AG09319 (cell line): ENCODE measurements at regions not wholly inside any gene's neighbourhood (a gene's known extent, or its start where the extent isn't known, plus 50 kb on each side); places are given as distances from the start of the nearest gene placed in this dataset.

ENCODE experiments used
- DNase-seq: peaks from one replicate; pipeline ENCODE4 v3.0.0-alpha.2; 2010; ENCODE audit warnings: low read depth; ENCODE audit errors: extremely low read depth
- TF ChIP-seq, protein P1 (sequence below): IDR thresholded peaks from 2 replicates; pipeline ENCODE4 v1.5.1; 2011; ENCODE audit warnings: low read depth, mild to moderate bottlenecking, inconsistent platforms, low read length, moderate library complexity

DNA sequence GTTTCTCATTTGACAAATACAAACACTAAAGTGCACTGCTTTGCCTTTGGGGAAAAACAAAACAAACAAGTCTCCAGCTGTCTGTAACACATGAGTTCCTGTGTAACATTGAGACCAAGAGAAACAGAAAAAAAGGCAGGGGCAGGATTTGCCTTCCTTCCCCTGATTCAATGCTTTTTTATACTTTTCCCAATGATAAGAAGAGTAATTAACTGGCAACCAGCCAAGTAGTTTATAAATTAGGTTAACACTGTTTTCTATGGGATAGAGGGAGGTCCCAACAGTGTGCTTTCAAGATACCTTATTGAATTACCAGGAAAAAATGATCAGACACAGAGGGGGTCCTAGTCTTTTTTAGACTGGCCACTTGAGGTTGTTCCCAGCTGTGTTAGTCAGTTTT lies 346.8 kb downstream of the TRIM36 start:
- TF ChIP-seq, protein P1, sequence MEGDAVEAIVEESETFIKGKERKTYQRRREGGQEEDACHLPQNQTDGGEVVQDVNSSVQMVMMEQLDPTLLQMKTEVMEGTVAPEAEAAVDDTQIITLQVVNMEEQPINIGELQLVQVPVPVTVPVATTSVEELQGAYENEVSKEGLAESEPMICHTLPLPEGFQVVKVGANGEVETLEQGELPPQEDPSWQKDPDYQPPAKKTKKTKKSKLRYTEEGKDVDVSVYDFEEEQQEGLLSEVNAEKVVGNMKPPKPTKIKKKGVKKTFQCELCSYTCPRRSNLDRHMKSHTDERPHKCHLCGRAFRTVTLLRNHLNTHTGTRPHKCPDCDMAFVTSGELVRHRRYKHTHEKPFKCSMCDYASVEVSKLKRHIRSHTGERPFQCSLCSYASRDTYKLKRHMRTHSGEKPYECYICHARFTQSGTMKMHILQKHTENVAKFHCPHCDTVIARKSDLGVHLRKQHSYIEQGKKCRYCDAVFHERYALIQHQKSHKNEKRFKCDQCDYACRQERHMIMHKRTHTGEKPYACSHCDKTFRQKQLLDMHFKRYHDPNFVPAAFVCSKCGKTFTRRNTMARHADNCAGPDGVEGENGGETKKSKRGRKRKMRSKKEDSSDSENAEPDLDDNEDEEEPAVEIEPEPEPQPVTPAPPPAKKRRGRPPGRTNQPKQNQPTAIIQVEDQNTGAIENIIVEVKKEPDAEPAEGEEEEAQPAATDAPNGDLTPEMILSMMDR, result no peak

DNA sequence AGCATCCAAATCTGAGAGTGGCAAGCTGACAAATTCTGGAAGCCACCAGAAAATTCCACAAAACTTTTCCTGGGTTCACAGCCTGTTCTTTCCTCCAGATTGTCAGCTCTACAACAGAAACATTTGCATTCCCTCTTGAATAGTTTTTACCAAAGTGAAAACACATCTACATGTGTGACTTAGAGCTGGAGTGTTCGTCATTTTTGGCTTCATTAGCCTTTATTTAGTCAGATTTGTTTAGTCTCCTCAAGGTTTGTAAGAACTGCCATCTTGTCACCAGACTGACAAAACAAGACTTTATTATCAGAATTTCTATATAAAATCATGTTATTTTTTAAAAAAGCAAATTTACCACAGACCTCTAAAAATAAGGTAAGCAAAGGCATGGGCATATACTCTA lies 347.3 kb downstream of the TRIM36 start:
- DNase-seq, result no peak
- TF ChIP-seq, protein P1, result no peak

More for the DNA sequence above, 346.8 kb downstream of the TRIM36 start:
- DNase-seq, result no peak

DNA sequence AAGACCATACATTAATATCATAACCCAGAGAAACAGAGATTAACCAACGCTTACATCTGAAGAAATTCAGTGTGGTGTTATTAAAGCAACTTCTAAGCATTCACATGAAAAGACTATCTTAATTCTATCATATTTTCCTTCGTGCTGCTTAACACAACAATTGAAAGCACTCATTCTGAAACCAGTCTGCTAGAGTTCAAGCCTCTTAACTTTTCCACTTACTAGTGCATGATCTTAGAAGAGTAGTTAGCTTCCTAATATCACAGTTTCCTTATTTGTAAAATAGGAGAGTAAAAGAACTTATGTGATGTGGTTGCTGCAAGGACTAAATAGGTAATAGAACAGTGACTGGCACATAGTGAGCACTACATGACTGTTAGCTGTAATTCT lies 379.3 kb downstream of the TRIM36 start:
- no peak for DNase-seq
- TF ChIP-seq, protein P1, result no peak

DNA sequence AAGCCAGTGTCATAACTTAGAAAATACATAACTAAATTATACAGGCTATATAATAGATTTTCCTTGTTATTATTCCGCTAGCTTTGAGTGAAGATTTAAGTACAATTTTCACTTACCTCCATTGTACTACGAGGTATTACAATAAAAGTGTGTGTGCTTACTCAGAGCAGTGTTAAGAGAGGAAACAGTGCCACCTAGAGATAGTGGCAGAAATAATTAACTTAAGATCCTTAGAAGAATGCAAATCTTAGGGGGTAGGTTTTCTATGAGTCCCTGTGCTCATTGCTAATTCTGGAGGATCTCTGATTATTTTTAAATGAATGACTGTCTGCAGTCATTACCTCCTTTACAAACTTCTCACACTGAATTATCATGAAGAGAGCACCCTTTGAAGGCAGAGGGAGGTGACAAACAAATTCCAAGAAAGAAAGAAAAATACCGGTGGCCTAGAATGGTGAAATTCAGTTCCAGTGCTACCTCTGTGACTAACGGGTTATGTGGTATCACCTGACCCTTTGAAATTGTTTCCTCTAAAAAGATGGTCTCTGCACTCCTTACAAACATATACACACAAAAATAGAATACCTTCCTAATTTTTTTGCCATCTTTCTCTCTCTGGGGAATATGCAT lies 379.8 kb downstream of the TRIM36 start:
- TF ChIP-seq, protein P1, result no peak; the same call in 1 of the 2 replicates
- no peak for DNase-seq

DNA sequence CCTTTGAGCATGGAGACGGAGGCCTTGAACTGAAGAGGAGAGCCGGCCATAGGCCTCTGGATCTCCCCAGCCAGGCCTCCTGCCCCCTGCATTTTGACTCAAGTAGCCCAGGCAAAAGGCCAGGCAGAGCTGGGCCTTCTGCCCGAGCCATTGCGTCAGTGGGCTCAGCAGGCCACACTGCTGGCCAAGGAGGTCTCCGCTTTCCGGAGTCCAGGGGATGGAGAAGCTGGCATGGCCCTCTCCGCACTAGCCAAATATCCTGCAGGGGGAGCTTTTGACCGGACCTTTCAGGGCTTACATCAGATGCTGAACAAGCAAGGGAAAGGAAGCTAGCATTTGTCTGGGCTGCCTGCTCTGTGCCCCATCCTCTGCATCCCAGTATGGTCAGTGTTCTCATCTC lies 386.8 kb downstream of the TRIM36 start:
- TF ChIP-seq, protein P1, result no peak
- no peak for DNase-seq

DNA sequence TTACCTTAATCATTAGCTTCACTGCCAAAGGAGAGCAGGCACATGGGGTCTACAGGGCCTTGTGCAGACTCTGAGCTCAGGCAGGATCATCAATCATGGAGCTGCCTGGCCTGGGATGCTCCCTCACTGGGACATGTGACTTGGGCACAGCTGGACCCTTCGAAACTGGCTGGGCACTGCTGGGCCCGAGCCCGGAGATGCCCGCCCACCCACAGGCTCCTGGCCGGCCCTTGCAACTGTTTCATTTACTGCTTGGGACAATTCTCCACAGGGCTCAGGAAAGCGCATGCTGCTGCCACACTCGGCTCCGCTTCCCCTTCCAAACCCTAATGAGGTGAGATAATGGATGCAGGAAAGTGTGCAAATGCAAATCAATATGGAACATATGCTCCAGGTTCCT lies 387.5 kb downstream of the TRIM36 start:
- DNase-seq, result no peak
- TF ChIP-seq, protein P1, result no peak

DNA sequence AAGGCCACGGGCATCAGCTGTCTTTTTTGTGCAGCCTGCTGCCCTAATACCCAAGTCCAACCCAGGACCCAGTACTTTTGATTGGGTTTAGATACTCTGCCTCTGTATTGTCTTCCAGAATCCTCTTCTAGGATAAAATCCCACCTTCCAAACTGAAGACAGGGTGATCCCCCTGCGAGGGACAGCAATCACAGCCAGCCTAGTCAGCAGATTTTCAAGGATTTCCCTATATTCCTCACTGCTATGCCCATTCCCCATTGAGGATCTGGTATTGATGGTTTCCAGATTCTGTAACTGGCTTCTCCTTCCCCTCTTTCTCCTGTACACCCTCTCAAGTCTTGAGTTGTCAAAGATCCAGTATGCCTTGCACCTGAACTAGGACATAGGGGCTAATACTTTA lies 389.4 kb downstream of the TRIM36 start:
- TF ChIP-seq, protein P1, result no peak
- no peak for DNase-seq
